Adrenal gland (tissue), 9 donors: ENCODE measurements at regions not wholly inside any gene's neighbourhood (a gene's known extent, or its start where the extent isn't known, plus 50 kb on each side); places are given as distances from the start of the nearest gene placed in this dataset.

ENCODE experiments used
- DNase-seq, 7 donors: peaks; one replicate each; pipeline ENCODE4 v3.0.0-alpha.2; 2019 to 2020
- H3K27ac ChIP-seq, 5 donors: fragments of 200-600 bp; sonication (generic) in 4 of 5; 1 replicate in 3 of 5; 2 replicates in 2 of 5; pipeline versions ENCODE4 v1.5.1 to v1.8.0; 2016 to 2020; ENCODE audit warnings: mild to moderate bottlenecking in 1 of 5
- H3K27me3 ChIP-seq: fragments of 200-600 bp; 2 replicates; pipeline ENCODE4 v1.8.0; 2021
- H3K36me3 ChIP-seq, 2 donors: fragments of 200-600 bp; replicated peaks in 1 of 2; 1 replicate in 1 of 2; 2 replicates in 1 of 2; pipeline versions ENCODE4 v1.5.1 to v1.8.0; 2018 to 2022
- H3K4me1 ChIP-seq, 2 donors: fragments of 200-600 bp; replicated peaks in 1 of 2; 1 replicate in 1 of 2; 2 replicates in 1 of 2; pipeline versions ENCODE4 v1.5.1 to v1.8.0; 2018 to 2021
- H3K4me3 ChIP-seq, 4 donors: fragments of 200-600 bp; sonication (generic) in 3 of 4; one replicate each; pipeline ENCODE4 v1.5.1; 2016 to 2018
- H3K9me3 ChIP-seq, 3 donors: fragments of 200-600 bp; sonication (generic) in 1 of 3; replicated peaks in 1 of 3; 1 replicate in 2 of 3; 2 replicates in 1 of 3; pipeline versions ENCODE4 v1.5.1 to v1.8.0; 2016 to 2021
- POLR2A ChIP-seq, 2 donors: fragments of 450-650 bp; IDR thresholded peaks; one replicate each; pipeline ENCODE4 v1.6.1; 2017; ENCODE audit warnings: antibody characterized with exemption in 2 of 2, mild to moderate bottlenecking in 2 of 2, moderate library complexity in 1 of 2
- WGBS, 4 donors: extraction: QIAGEN DNeasy Blood & Tissue Kit in 2 of 4; methylation state at CpG; one replicate each; pipeline versions ENCODE4 v1.1.5 to v1.1.7; 2013 to 2017; 5-methylcytosine and 5-hydroxymethylcytosine counted together
- intact Hi-C, 2 donors: fragments of 100-400 bp; cut with DNase I; formaldehyde crosslinking; loops; one replicate each; pipeline versions ENCODE4 v1.14.1 to v1.15.0; 2022 to 2023
- TF ChIP-seq, protein P1 (sequence below), 6 experiments: fragments of 450-650 bp in 4 of 6; fragments of 200-600 bp in 2 of 6; sonication (generic) in 1 of 6; IDR thresholded peaks; 1 replicate in 5 of 6; 2 replicates in 1 of 6; pipeline versions ENCODE4 v1.5.1 to v1.8.0; 2016 to 2021; ENCODE audit warnings: antibody characterized with exemption in 6 of 6, mild to moderate bottlenecking in 2 of 6, moderate library complexity in 1 of 6
- donor health status: healthy with polysubstance abuse.
- donor health status: Bipolar disorder and iron deficiency.
- donor health status: DM: yes; HTN: yes; CAD: no.
- donor health status: DM: no; HTN: no; CAD: no.
- donor health status: DM: no; HTN: no; CAD: no.

DNA sequence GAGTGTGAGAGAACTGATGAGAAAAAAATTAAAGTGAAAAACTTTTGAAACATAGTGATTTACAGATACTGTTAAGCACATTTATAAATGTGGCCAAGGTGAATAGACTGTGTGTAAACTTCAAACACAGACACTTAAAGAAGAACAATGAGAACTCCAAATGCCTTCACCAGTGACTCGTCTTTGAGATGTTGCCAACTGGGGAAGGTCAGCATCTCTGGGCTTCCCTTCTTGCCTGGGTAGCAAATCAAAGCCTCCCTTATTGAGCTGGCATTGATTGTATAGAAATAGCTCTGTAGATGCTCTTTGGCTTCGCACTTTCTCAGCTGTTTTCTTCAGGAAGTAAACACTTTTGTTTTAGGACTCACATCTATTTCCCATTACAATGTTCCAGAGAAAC, 177.3 kb upstream of the SGCG start:
- H3K27me3 ChIP-seq = no peaks in the 10 kb centered on the region
- TF ChIP-seq, protein P1, sequence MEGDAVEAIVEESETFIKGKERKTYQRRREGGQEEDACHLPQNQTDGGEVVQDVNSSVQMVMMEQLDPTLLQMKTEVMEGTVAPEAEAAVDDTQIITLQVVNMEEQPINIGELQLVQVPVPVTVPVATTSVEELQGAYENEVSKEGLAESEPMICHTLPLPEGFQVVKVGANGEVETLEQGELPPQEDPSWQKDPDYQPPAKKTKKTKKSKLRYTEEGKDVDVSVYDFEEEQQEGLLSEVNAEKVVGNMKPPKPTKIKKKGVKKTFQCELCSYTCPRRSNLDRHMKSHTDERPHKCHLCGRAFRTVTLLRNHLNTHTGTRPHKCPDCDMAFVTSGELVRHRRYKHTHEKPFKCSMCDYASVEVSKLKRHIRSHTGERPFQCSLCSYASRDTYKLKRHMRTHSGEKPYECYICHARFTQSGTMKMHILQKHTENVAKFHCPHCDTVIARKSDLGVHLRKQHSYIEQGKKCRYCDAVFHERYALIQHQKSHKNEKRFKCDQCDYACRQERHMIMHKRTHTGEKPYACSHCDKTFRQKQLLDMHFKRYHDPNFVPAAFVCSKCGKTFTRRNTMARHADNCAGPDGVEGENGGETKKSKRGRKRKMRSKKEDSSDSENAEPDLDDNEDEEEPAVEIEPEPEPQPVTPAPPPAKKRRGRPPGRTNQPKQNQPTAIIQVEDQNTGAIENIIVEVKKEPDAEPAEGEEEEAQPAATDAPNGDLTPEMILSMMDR (IDR thresholded peaks at IDR 0.05) = no peak
- TF ChIP-seq POLR2A (IDR thresholded peaks at IDR 0.05) = no peak
- H3K36me3 ChIP-seq = no peaks in the 10 kb centered on the region
- no peak overlapping the region for H3K27ac ChIP-seq
- H3K4me3 ChIP-seq = no peak overlapping the region
- H3K4me1 ChIP-seq = no peaks in the 10 kb centered on the region
- DNase-seq = no peak
- no peaks in the 10 kb centered on the region for H3K9me3 ChIP-seq
- WGBS, 4 donors = 60 to 66% (median 62%) methylated on average over 2 of the region's 2 CpGs
- intact Hi-C loops = no loop called here

DNA sequence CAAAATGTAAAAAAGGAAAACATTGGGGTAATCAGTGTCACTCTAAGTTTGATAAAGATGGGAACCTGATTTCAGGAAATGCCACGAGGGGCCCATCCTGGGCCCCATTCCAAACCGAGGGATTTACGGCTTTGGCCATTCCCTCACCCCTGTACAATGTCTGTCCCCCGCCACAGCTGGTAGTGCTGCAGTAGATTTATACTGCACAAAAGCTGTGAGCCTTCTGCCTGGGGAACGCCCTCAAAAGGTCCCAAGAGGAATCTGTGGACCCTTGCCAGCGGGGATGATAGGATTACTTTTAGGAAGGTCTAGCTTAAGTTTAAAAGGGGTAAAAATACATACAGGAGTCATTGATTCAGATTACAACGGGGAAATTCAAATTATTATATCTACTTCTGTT, 173.4 kb upstream of the SGCG start:
- Histone ChIP-seq H3K9me3 (no peaks in the 10 kb centered on the region), H3K4me1 (no peaks in the 10 kb centered on the region), H3K27me3 (no peaks in the 10 kb centered on the region), H3K27ac (no peak overlapping the region), H3K36me3 (no peaks in the 10 kb centered on the region), H3K4me3 (no peak overlapping the region)
- intact Hi-C loops = no loop called here
- peak in 2 of 7 donors; percentile 2 to 19 for DNase-seq
- no peak for TF ChIP-seq POLR2A (IDR thresholded peaks at IDR 0.05)
- WGBS, 4 donors = 31 to 45% (median 43%) methylated on average over 7 of the region's 7 CpGs

DNA sequence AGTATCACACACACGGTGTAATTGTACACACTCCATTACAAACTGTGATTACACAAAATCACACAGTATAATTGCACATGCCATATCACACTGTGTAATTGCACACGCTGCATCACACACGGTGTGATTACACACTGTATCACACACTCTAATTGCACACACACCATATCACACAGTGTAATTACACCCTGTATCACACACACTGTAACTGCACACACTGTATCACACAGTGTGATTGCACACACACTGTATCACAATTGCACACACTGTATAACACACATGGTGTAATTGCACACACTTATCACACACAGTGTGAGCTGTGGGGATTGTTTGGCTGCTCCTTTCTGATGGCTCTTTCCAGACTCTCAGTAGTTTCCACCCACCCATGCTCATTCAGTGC, 162.6 kb upstream of the SGCG start:
- intact Hi-C loops = loop anchor here in 1 of 2 donors (5.0 kb wide), 1 partner anchor 216 kb away; no protein-coding TSS in a partner anchor
- Histone ChIP-seq H3K9me3 (no peaks in the 10 kb centered on the region), H3K27me3 (no peaks in the 10 kb centered on the region), H3K27ac (no peak overlapping the region), H3K4me1 (no peaks in the 10 kb centered on the region), H3K36me3 (no peaks in the 10 kb centered on the region), H3K4me3 (no peak overlapping the region)
- WGBS, 4 donors = 78 to 86% (median 84%) methylated on average over 3 of the region's 3 CpGs
- DNase-seq = no peak
- TF ChIP-seq, protein P1 (IDR thresholded peaks at IDR 0.05) = no peak
- no peak for TF ChIP-seq POLR2A (IDR thresholded peaks at IDR 0.05)

DNA sequence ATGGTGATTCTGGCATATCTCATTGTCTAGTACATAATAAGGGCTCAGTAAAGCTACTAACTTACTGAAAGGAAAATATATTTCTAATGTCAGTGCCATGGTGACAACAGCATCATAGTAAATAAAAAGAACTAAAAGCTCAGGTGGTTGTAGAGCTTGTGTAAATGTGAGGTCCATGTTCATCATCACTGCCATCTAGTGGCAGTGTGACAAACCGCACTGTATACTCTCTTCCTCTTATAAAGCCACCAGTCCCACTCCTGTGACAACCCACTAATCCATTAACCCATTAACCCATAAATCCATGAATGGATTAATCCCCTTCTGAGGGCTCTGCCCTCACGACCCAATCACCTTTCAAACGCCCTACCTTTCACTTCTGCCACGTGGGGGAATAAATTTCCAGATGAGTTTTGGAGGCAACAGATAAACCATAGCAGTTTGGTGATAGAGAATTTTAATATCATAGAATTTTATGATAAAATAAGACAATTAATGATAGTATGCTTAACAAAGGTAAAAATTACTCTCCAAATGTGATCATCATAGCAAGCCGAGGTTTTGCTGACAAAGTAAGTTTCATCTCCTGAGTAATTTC, 160.4 kb upstream of the SGCG start:
- Histone ChIP-seq H3K36me3 (no peaks in the 10 kb centered on the region), H3K4me1 (no peaks in the 10 kb centered on the region), H3K9me3 (no peaks in the 10 kb centered on the region), H3K27ac (no peak overlapping the region), H3K27me3 (no peaks in the 10 kb centered on the region), H3K4me3 (no peak overlapping the region)
- WGBS, 4 donors = 7 to 14% (median 8%) methylated on average over 5 of the region's 5 CpGs
- intact Hi-C loops = no loop called here
- DNase-seq = peak; percentile 15 to 81 (median 52)
- no peak for TF ChIP-seq POLR2A (IDR thresholded peaks at IDR 0.05)
- TF ChIP-seq, protein P1 (IDR thresholded peaks at IDR 0.05) = peak; percentile 66 to 81 (median 74)

DNA sequence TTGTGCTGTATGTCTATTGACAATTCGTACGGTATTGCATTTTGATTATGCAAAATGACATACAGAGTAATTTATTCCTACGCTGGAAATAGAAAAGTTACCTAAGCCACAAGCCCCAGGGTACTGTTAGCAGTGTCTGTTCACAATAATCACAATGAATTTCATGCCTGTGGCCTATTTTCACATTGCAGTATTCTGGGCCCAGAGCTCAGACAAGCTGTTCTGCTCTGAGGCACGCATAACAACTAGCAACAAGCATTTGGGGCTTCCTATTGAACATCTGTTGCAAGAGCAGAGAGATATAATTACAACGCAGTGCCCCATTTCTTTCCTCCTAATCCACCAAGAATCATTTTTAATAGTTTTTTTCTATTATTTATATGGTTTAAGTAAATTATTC, 158.9 kb upstream of the SGCG start:
- WGBS, 4 donors = 75 to 85% (median 78%) methylated on average over 5 of the region's 5 CpGs
- intact Hi-C loops = no loop called here
- H3K9me3 ChIP-seq = no peaks in the 10 kb centered on the region
- no peaks in the 10 kb centered on the region for H3K36me3 ChIP-seq
- H3K27ac ChIP-seq = no peak overlapping the region
- H3K27me3 ChIP-seq = no peaks in the 10 kb centered on the region
- H3K4me3 ChIP-seq = no peak overlapping the region
- H3K4me1 ChIP-seq = no peaks in the 10 kb centered on the region
- no peak for DNase-seq
- TF ChIP-seq, protein P1 (IDR thresholded peaks at IDR 0.05) = no peak
- no peak for TF ChIP-seq POLR2A (IDR thresholded peaks at IDR 0.05)
